HCT116 (cell line): ENCODE measurements at regions not wholly inside any gene's neighbourhood (a gene's known extent, or its start where the extent isn't known, plus 50 kb on each side); places are given as distances from the start of the nearest gene placed in this dataset.

Experiments
- ATAC-seq: fragments of 200-7000 bp; cut with Tn5 transposase; 2 replicates; pipeline ENCODE4 v1.9.1; 2020; ENCODE audit warnings: mild to moderate bottlenecking, moderate library complexity
- BruUV-seq: library from RNA; stranded (reverse); fragments of 400-500 nt; replicated peaks from 2 replicates; lab custom pipeline; 2021; lab: Mats Ljungman, UMichigan
- CTCF ChIA-PET: fragments of 300-600 bp; sonication (Branson Sonifier 250); formaldehyde crosslinking; loops from one replicate; lab custom pipeline; 2021; ENCODE audit warnings: antibody characterized with exemption; lab: Charles Lee
- POLR2A ChIA-PET: fragments of 300-600, 350-600 bp; sonication (Branson Sonifier 250); formaldehyde crosslinking; loops from one replicate; lab custom pipeline; 2021; ENCODE audit warnings: antibody characterized with exemption; lab: Charles Lee
- RAD21 ChIA-PET, 2 experiments: fragments of 300-600 bp; sonication (Branson Sonifier 250); formaldehyde crosslinking; loops; one replicate each; lab custom pipeline; 2023; ENCODE audit warnings: low total read pairs in 2 of 2; ENCODE audit not compliant: uncharacterized antibody in 2 of 2, unreplicated experiment in 2 of 2, low non-redundant PET in 1 of 2; lab: Charles Lee
- DNase-seq: peaks from one replicate; pipeline ENCODE4 v3.0.0-alpha.2; 2010; ENCODE audit warnings: low read depth, low spot score
- H2AFZ ChIP-seq: fragments of 200-600 bp; shearing (Covaris generic), sonication (generic); 2 replicates; pipeline ENCODE4 v1.6.1; 2017; ENCODE audit warnings: low read depth, mixed run types, mixed read lengths, antibody characterized with exemption, low read length; ENCODE audit not compliant: poor library complexity, severe bottlenecking
- H3K27ac ChIP-seq: 2 replicates; pipeline ENCODE4 v1.5.1; 2012; ENCODE audit warnings: low read depth, low read length
- H3K27me3 ChIP-seq: fragments of 200-600 bp; sonication (generic); 2 replicates; pipeline ENCODE4 v1.6.1; 2016; ENCODE audit warnings: mixed run types, low read length, mixed read lengths; ENCODE audit not compliant: insufficient read depth
- H3K36me3 ChIP-seq, 2 experiments: fragments of 200-500 bp in 1 of 2; fragments of 200-600 bp in 1 of 2; sonication (Bioruptor generic) in 1 of 2; sonication (generic) in 1 of 2; 2 replicates each; pipeline versions ENCODE4 v1.5.1 to v1.6.1; 2014 to 2016; ENCODE audit warnings: low read length in 2 of 2, inconsistent platforms in 1 of 2, mixed read lengths in 1 of 2, mixed run types in 1 of 2; ENCODE audit not compliant: insufficient read depth in 2 of 2, control insufficient read depth in 1 of 2
- H3K4me1 ChIP-seq, 2 experiments: fragments of 200-600 bp in 1 of 2; sonication (generic) in 1 of 2; 2 replicates each; pipeline versions ENCODE4 v1.5.1 to v1.6.1; 2012 to 2017; ENCODE audit warnings: low read length in 2 of 2, inconsistent platforms in 1 of 2, mild to moderate bottlenecking in 1 of 2, mixed read lengths in 1 of 2, mixed run types in 1 of 2, moderate library complexity in 1 of 2; ENCODE audit not compliant: insufficient read depth in 2 of 2, control insufficient read depth in 1 of 2
- H3K4me2 ChIP-seq: fragments of 200-600 bp; sonication (generic); 2 replicates; pipeline ENCODE4 v1.6.1; 2017; ENCODE audit warnings: mixed run types, low read length, mixed read lengths
- H3K4me3 ChIP-seq, 2 experiments: fragments of 200-600 bp in 1 of 2; sonication (generic) in 1 of 2; replicated peaks in 1 of 2; 2 replicates each; pipeline ENCODE4 v1.5.1; 2011 to 2016; ENCODE audit warnings: low read length in 2 of 2, control low read depth in 1 of 2, low read depth in 1 of 2, mild to moderate bottlenecking in 1 of 2, mixed read lengths in 1 of 2, mixed run types in 1 of 2
- H3K79me2 ChIP-seq: fragments of 200-600 bp; sonication (generic); 2 replicates; pipeline ENCODE4 v1.6.1; 2017; ENCODE audit warnings: mild to moderate bottlenecking, mixed run types, low read length, moderate library complexity, mixed read lengths; ENCODE audit not compliant: insufficient read depth
- H3K9ac ChIP-seq: fragments of 200-600 bp; sonication (generic); 2 replicates; pipeline ENCODE4 v1.6.1; 2016; ENCODE audit warnings: low read length, mixed read lengths
- H3K9me2 ChIP-seq: fragments of 200-600 bp; sonication (generic), shearing (Covaris generic); 2 replicates; pipeline ENCODE4 v1.6.1; 2017; ENCODE audit warnings: mixed run types, mild to moderate bottlenecking, moderate library complexity; ENCODE audit not compliant: insufficient read depth
- H3K9me3 ChIP-seq, 2 experiments: fragments of 200-500 bp in 1 of 2; fragments of 200-600 bp in 1 of 2; sonication (Bioruptor generic) in 1 of 2; sonication (generic) in 1 of 2; 2 replicates each; pipeline ENCODE4 v1.6.1; 2014 to 2017; ENCODE audit warnings: low read length in 2 of 2, mixed read lengths in 2 of 2, inconsistent platforms in 1 of 2, low read depth in 1 of 2, mild to moderate bottlenecking in 1 of 2, mixed run types in 1 of 2, moderate library complexity in 1 of 2; ENCODE audit not compliant: control insufficient read depth in 1 of 2, insufficient read depth in 1 of 2
- H4K20me1 ChIP-seq: fragments of 200-600 bp; sonication (generic), shearing (Covaris generic); 2 replicates; pipeline ENCODE4 v1.6.1; 2017; ENCODE audit warnings: mixed run types, mild to moderate bottlenecking, moderate library complexity; ENCODE audit not compliant: insufficient read depth
- EZH2 ChIP-seq: fragments of 200-600 bp; sonication (generic); IDR thresholded peaks from 2 replicates; pipeline ENCODE4 v1.6.1; 2017; ENCODE audit warnings: antibody characterized with exemption, mixed run types
- REST ChIP-seq: IDR thresholded peaks from 2 replicates; pipeline ENCODE4 v1.6.1; 2012; ENCODE audit warnings: low read depth
- SRF ChIP-seq: IDR thresholded peaks from 2 replicates; pipeline ENCODE4 v1.6.1; 2012; ENCODE audit warnings: low read depth
- TCF7L2 ChIP-seq: IDR thresholded peaks from 2 replicates; pipeline ENCODE4 v1.7.0; 2011; ENCODE audit warnings: borderline replicate concordance, inconsistent platforms; ENCODE audit not compliant: insufficient read depth, insufficient read length; ENCODE audit errors: extremely low read depth
- intact Hi-C: fragments of 100-400 bp; cut with micrococcal nuclease; formaldehyde crosslinking; loops from 2 replicates; pipeline ENCODE4 v1.10.0; 2022

GRCh38 chr16:85326794-85327181, 214.5 kb upstream of the CIBAR2 start:
- Histone ChIP-seq H3K9me3 (no peaks in the 10 kb centered on the region), H3K36me3 (no peaks in the 10 kb centered on the region), H3K4me2 (no peak overlapping the region), H3K4me3 (no peak overlapping the region), H3K27me3 (no peaks in the 10 kb centered on the region), H3K9me2 (no peaks in the 10 kb centered on the region), H2AFZ (no peak overlapping the region), H3K4me1 (peaks cover 42 to 48% of the 10 kb centered on the region in 2 experiments), H3K27ac (no peak overlapping the region), H3K79me2 (no peaks in the 10 kb centered on the region), H3K9ac (no peak overlapping the region), H4K20me1 (no peaks in the 10 kb centered on the region; the same call in 1 of the 2 replicates)
- ATAC-seq (no peak), DNase-seq (no peak)
- ChIA-PET RAD21 (no interaction called here), POLR2A (no interaction called here), CTCF (no interaction called here)
- intact Hi-C loops, result no loop called here
- TF ChIP-seq REST, result no peak
- no peak for TF ChIP-seq SRF
- BruUV-seq, result no TSS peak

GRCh38 chr16:85327731-85328675, 215.7 kb upstream of the CIBAR2 start:
- Histone ChIP-seq H3K4me1 (peaks cover 48 to 53% of the 10 kb centered on the region in 2 experiments), H3K9ac (peak overlapping the region; percentile 51), H2AFZ (no peak overlapping the region), H4K20me1 (no peaks in the 10 kb centered on the region; the same call in 1 of the 2 replicates), H3K9me2 (no peaks in the 10 kb centered on the region), H3K4me2 (peak overlapping the region; percentile 79), H3K27ac (peak overlapping the region; percentile 64), H3K36me3 (no peaks in the 10 kb centered on the region), H3K4me3 (peak overlapping the region; percentile 30 to 43), H3K79me2 (no peaks in the 10 kb centered on the region), H3K27me3 (no peaks in the 10 kb centered on the region), H3K9me3 (no peaks in the 10 kb centered on the region)
- RAD21 ChIA-PET, result no interaction called here
- no TSS peak for BruUV-seq
- peak; percentile 48 for ATAC-seq
- POLR2A ChIA-PET, result no interaction called here
- CTCF ChIA-PET, result interaction anchor here (1.0 to 2.3 kb wide), 2 partner anchors 23 to 214 kb away, joined by 3 to 5 read pairs; no protein-coding TSS in a partner anchor
- DNase-seq, result peak; percentile 39
- intact Hi-C loops, result no loop called here
- TF ChIP-seq EZH2, result no peak
- peak; percentile 82 for TF ChIP-seq TCF7L2
